ENCODE measurements at regions not wholly inside any gene's neighbourhood (a gene's known extent, or its start where the extent isn't known, plus 50 kb on each side); places are given as distances from the start of the nearest gene placed in this dataset.
"Not testable (repeated sequence)": the region's sequence is repeated elsewhere in the genome, so short reads cannot be mapped to it uniquely, and the experiment has no call there.

DNA sequence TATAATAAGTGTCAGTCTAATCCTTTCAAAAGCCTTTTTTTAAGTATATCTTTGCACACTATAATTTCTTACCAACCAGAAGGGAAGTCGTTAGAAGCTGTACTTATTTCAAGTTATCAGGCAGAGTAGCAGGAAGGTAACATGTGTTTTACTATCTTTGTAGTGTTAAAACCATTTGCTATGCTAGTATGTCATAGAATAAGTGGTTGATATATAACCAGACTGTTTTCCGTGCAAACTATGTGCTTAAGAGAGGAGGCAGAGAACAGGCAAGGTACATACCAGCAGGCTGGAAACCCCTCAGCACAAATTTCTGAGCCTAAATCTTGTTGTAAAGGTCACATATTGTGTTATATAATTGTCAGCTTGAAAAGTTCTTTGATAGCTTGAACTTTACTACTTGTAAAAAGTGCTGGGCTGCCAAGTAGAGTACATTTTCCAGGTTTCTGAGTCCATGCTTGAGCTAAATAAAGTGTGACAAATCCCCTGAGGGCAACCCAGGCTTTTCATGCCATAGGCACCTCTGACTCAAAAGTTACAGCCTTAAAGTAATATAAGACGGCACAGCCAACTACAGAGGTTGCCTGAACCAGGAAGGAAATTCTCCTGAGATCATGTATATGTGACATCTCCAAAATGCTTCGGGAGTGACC, 1297.4 kb downstream of the PCDH9 start:
- no peak for DNase-seq (ENCODE audit: extremely low spot score, unreplicated experiment)
- Mint-ChIP-seq H3K27me3 (ENCODE audit: unreplicated experiment) (no peaks in the 10 kb centered on the region), H3K36me3 (ENCODE audit: unreplicated experiment) (no peaks in the 10 kb centered on the region), H3K27ac (ENCODE audit: unreplicated experiment) (peak overlapping the region; percentile 10), H3K4me3 (ENCODE audit: unreplicated experiment) (no peak overlapping the region), H3K9me3 (ENCODE audit: unreplicated experiment) (no peaks in the 10 kb centered on the region), H3K4me1 (ENCODE audit: unreplicated experiment) (peaks cover 20% of the 10 kb centered on the region)
- TF ChIP-seq, protein P1, sequence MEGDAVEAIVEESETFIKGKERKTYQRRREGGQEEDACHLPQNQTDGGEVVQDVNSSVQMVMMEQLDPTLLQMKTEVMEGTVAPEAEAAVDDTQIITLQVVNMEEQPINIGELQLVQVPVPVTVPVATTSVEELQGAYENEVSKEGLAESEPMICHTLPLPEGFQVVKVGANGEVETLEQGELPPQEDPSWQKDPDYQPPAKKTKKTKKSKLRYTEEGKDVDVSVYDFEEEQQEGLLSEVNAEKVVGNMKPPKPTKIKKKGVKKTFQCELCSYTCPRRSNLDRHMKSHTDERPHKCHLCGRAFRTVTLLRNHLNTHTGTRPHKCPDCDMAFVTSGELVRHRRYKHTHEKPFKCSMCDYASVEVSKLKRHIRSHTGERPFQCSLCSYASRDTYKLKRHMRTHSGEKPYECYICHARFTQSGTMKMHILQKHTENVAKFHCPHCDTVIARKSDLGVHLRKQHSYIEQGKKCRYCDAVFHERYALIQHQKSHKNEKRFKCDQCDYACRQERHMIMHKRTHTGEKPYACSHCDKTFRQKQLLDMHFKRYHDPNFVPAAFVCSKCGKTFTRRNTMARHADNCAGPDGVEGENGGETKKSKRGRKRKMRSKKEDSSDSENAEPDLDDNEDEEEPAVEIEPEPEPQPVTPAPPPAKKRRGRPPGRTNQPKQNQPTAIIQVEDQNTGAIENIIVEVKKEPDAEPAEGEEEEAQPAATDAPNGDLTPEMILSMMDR (IDR thresholded peaks at IDR 0.05), result no peak

DNA sequence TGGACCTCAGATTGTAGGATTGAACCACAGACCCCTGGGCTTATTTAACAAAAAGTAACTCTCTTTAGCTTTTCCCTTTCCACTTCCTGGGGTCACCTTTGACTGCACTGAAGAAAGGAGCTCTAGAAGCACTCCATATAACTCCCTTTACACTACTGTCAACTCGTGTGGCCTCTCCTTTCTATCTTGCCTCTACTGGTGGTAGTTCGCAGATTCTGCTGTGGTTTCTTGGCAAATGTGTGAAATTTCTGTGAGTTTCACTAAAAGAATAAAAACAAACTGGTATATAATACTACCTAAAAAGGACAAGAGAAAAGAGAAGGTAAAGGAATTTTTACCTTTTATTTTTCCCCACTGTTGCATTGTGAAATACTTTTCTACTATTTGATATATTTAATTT, 1298.1 kb downstream of the PCDH9 start:
- H3K36me3 Mint-ChIP-seq (ENCODE audit: unreplicated experiment), result no peaks in the 10 kb centered on the region
- peaks cover 25% of the 10 kb centered on the region for H3K4me1 Mint-ChIP-seq (ENCODE audit: unreplicated experiment)
- no peak for DNase-seq (ENCODE audit: extremely low spot score, unreplicated experiment)
- H3K4me3 Mint-ChIP-seq (ENCODE audit: unreplicated experiment), result no peak overlapping the region
- H3K9me3 Mint-ChIP-seq (ENCODE audit: unreplicated experiment), result no peaks in the 10 kb centered on the region
- TF ChIP-seq, protein P1 (IDR thresholded peaks at IDR 0.05), result no peak
- no peaks in the 10 kb centered on the region for H3K27me3 Mint-ChIP-seq (ENCODE audit: unreplicated experiment)
- H3K27ac Mint-ChIP-seq (ENCODE audit: unreplicated experiment), result no peak overlapping the region

DNA sequence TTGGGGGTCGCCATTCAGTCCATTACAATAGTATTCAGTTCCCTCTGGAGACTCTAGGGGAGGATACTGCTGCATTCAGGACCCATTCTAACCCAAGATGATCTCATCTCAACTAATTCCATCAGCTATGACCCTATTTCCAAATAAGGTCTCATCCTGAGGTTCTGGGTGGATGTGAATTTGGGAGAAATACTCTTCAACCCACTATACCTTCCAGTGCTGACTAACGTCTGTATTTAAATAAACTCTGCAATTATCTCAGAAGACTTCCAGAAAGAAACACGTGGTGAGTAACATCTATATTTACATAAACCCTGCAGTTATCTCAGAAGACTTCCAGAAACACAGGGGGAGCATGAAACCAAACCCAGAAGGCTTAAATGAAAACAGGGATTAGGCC, 1300.7 kb downstream of the PCDH9 start:
- no peak overlapping the region for H3K27ac Mint-ChIP-seq (ENCODE audit: unreplicated experiment)
- TF ChIP-seq, protein P1 (IDR thresholded peaks at IDR 0.05), result no peak
- H3K36me3 Mint-ChIP-seq (ENCODE audit: unreplicated experiment), result no peaks in the 10 kb centered on the region
- H3K27me3 Mint-ChIP-seq (ENCODE audit: unreplicated experiment), result no peaks in the 10 kb centered on the region
- DNase-seq (ENCODE audit: extremely low spot score, unreplicated experiment), result no peak
- H3K9me3 Mint-ChIP-seq (ENCODE audit: unreplicated experiment), result no peaks in the 10 kb centered on the region
- no peak overlapping the region for H3K4me3 Mint-ChIP-seq (ENCODE audit: unreplicated experiment)
- H3K4me1 Mint-ChIP-seq (ENCODE audit: unreplicated experiment), result peaks cover 26% of the 10 kb centered on the region

DNA sequence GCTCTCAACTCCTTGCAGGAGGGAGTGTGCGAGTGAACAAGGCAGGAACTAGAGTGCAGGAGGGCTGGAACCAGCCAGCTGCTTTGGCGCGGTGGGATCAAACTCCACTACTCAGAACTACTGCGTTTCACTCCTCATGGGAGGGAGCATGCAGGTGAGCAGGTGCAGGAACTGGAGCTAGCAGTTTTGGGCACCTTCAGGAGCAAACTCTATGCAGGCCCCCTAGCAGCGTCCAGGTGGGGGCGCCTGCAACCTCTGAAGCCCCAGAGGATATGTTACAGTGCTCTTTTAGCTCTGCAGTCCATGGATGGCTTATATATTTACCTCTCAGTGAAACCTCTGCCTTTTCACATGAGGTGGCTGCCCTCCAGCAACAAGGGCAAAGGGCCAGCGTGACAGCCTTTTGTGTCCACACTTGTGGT, 1303.4 kb downstream of the PCDH9 start:
- Mint-ChIP-seq H3K36me3 (ENCODE audit: unreplicated experiment) (no peaks in the 10 kb centered on the region), H3K27me3 (ENCODE audit: unreplicated experiment) (no peaks in the 10 kb centered on the region), H3K27ac (ENCODE audit: unreplicated experiment) (no peak overlapping the region), H3K4me1 (ENCODE audit: unreplicated experiment) (peaks cover 22% of the 10 kb centered on the region), H3K4me3 (ENCODE audit: unreplicated experiment) (no peak overlapping the region), H3K9me3 (ENCODE audit: unreplicated experiment) (peaks cover 5% of the 10 kb centered on the region)
- DNase-seq (ENCODE audit: extremely low spot score, unreplicated experiment), result no peak
- TF ChIP-seq, protein P1 (IDR thresholded peaks at IDR 0.05), result peak; percentile 18

DNA sequence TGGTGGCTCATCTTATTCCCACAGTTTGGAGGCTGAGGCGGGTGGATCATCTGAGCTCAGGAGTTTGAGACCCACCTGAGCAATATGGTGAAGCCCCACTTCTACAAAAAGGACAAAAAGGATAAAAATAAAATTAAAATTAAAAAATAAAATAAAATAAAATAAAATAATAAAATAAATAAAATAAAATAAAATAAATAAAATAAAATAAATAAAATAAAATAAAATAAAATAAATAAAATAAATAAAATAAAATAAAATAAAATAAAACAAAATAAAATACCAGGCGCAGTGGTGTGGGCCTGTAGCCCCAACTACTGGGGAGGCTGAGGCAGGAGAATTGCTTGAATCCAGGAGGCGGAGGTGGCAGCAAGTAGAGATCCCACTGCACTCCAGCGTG, 1307.3 kb downstream of the PCDH9 start:
- Mint-ChIP-seq H3K9me3 (ENCODE audit: unreplicated experiment) (peaks cover 12% of the 10 kb centered on the region), H3K4me1 (ENCODE audit: unreplicated experiment) (peaks cover 42% of the 10 kb centered on the region), H3K27ac (ENCODE audit: unreplicated experiment) (peak overlapping the region; percentile 86)
- not testable (repeated sequence) for DNase-seq (ENCODE audit: extremely low spot score, unreplicated experiment); H3K4me3 Mint-ChIP-seq (ENCODE audit: unreplicated experiment); H3K27me3 Mint-ChIP-seq (ENCODE audit: unreplicated experiment); H3K36me3 Mint-ChIP-seq (ENCODE audit: unreplicated experiment)
